HL-60 (cell line): ENCODE measurements at regions not wholly inside any gene's neighbourhood (a gene's known extent, or its start where the extent isn't known, plus 50 kb on each side); places are given as distances from the start of the nearest gene placed in this dataset.

Experiments used
- POLR2AphosphoS5 ChIP-seq: IDR thresholded peaks from 2 replicates; pipeline ENCODE4 v1.6.1; 2012; ENCODE audit warnings: low read depth
- TF ChIP-seq, protein P1 (sequence below): IDR thresholded peaks from one replicate; pipeline ENCODE4 v1.5.1; 2011; ENCODE audit warnings: low read length, control low read depth, inconsistent platforms; ENCODE audit not compliant: insufficient read depth
- TF ChIP-seq, protein P2 (sequence below): IDR thresholded peaks from 2 replicates; pipeline ENCODE4 v1.6.1; 2012; ENCODE audit warnings: low read depth; ENCODE audit not compliant: insufficient replicate concordance

DNA sequence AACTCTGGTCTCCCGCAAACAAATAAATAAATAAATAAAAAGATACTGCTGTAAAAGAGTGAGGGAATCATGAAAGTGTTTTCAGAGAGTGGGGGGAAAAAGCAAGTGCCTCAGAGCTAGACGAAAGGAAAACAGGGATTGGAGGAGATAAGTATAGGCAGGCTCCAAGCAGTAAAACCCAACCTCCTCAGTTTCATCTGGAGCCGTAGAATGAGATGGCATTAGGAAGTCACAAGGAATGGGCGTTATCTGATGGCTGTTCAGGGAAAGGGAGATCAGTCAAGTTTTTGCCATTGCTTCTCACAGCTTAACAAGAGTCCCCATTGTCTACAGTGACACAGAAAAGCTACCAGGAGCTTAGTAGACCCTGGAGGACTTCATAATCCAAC, 451.5 kb upstream of the PPP2R3A start:
- TF ChIP-seq, protein P1, sequence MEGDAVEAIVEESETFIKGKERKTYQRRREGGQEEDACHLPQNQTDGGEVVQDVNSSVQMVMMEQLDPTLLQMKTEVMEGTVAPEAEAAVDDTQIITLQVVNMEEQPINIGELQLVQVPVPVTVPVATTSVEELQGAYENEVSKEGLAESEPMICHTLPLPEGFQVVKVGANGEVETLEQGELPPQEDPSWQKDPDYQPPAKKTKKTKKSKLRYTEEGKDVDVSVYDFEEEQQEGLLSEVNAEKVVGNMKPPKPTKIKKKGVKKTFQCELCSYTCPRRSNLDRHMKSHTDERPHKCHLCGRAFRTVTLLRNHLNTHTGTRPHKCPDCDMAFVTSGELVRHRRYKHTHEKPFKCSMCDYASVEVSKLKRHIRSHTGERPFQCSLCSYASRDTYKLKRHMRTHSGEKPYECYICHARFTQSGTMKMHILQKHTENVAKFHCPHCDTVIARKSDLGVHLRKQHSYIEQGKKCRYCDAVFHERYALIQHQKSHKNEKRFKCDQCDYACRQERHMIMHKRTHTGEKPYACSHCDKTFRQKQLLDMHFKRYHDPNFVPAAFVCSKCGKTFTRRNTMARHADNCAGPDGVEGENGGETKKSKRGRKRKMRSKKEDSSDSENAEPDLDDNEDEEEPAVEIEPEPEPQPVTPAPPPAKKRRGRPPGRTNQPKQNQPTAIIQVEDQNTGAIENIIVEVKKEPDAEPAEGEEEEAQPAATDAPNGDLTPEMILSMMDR, result no peak
- no peak for TF ChIP-seq POLR2AphosphoS5
- TF ChIP-seq, protein P2, sequence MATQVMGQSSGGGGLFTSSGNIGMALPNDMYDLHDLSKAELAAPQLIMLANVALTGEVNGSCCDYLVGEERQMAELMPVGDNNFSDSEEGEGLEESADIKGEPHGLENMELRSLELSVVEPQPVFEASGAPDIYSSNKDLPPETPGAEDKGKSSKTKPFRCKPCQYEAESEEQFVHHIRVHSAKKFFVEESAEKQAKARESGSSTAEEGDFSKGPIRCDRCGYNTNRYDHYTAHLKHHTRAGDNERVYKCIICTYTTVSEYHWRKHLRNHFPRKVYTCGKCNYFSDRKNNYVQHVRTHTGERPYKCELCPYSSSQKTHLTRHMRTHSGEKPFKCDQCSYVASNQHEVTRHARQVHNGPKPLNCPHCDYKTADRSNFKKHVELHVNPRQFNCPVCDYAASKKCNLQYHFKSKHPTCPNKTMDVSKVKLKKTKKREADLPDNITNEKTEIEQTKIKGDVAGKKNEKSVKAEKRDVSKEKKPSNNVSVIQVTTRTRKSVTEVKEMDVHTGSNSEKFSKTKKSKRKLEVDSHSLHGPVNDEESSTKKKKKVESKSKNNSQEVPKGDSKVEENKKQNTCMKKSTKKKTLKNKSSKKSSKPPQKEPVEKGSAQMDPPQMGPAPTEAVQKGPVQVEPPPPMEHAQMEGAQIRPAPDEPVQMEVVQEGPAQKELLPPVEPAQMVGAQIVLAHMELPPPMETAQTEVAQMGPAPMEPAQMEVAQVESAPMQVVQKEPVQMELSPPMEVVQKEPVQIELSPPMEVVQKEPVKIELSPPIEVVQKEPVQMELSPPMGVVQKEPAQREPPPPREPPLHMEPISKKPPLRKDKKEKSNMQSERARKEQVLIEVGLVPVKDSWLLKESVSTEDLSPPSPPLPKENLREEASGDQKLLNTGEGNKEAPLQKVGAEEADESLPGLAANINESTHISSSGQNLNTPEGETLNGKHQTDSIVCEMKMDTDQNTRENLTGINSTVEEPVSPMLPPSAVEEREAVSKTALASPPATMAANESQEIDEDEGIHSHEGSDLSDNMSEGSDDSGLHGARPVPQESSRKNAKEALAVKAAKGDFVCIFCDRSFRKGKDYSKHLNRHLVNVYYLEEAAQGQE, result no peak
